Activated CD4-positive, alpha-beta T cell treated with anti-CD3 and anti-CD28 coated beads, Interleukin-2, amount 10 ng/mL, durations not matched to agents 24 days and 14 days (primary cell): ENCODE measurements at regions not wholly inside any gene's neighbourhood (a gene's known extent, or its start where the extent isn't known, plus 50 kb on each side); places are given as distances from the start of the nearest gene placed in this dataset.

Experiments
- DNase-seq: peaks from one replicate; pipeline ENCODE4 v3.0.0; 2022
- H3K27ac Mint-ChIP-seq: one replicate; pipeline ENCODE4 v1.8.0; 2022; ENCODE audit warnings: mild to moderate bottlenecking, mixed read lengths
- H3K27me3 Mint-ChIP-seq: one replicate; pipeline ENCODE4 v1.8.0; 2022; ENCODE audit warnings: mixed read lengths
- H3K36me3 Mint-ChIP-seq: one replicate; pipeline ENCODE4 v1.8.0; 2022; ENCODE audit warnings: low read depth, mild to moderate bottlenecking, mixed read lengths
- H3K4me1 Mint-ChIP-seq: one replicate; pipeline ENCODE4 v1.8.0; 2021; ENCODE audit warnings: mixed read lengths
- H3K4me3 Mint-ChIP-seq: one replicate; pipeline ENCODE4 v1.8.0; 2022; ENCODE audit warnings: mild to moderate bottlenecking, moderate library complexity, mixed read lengths
- H3K9me3 Mint-ChIP-seq: one replicate; pipeline ENCODE4 v1.8.0; 2021; ENCODE audit warnings: mixed read lengths
- intact Hi-C: fragments of 100-400 bp; cut with micrococcal nuclease; formaldehyde crosslinking; loops from one replicate; pipeline ENCODE4 v1.15.1; 2023

- intact Hi-C loops = no loop called here
- Mint-ChIP-seq H3K4me3 (no peak overlapping the region), H3K36me3 (no peaks in the 10 kb centered on the region), H3K4me1 (no peaks in the 10 kb centered on the region), H3K27ac (no peak overlapping the region), H3K27me3 (no peaks in the 10 kb centered on the region), H3K9me3 (no peaks in the 10 kb centered on the region)
- no peak for DNase-seq
Measured at GRCh38 chr13:79811170-79811569, 330.2 kb downstream of the NDFIP2 start.

GRCh38 chr13:79810669-79811068, 329.7 kb downstream of the NDFIP2 start:
- H3K36me3 Mint-ChIP-seq = no peaks in the 10 kb centered on the region
- H3K4me3 Mint-ChIP-seq = no peak overlapping the region
- H3K27ac Mint-ChIP-seq = no peak overlapping the region
- H3K4me1 Mint-ChIP-seq = no peaks in the 10 kb centered on the region
- no peak for DNase-seq
- H3K9me3 Mint-ChIP-seq = no peaks in the 10 kb centered on the region
- no peaks in the 10 kb centered on the region for H3K27me3 Mint-ChIP-seq
- intact Hi-C loops = no loop called here

- Mint-ChIP-seq H3K27me3 (no peaks in the 10 kb centered on the region), H3K27ac (no peak overlapping the region)
Measured at GRCh38 chr13:79810018-79810417, 329.1 kb downstream of the NDFIP2 start.

GRCh38 chr13:79808475-79808874, 327.5 kb downstream of the NDFIP2 start:
- no peak overlapping the region for H3K4me3 Mint-ChIP-seq
- intact Hi-C loops = no loop called here
- H3K9me3 Mint-ChIP-seq = no peaks in the 10 kb centered on the region
- H3K4me1 Mint-ChIP-seq = no peaks in the 10 kb centered on the region
- H3K36me3 Mint-ChIP-seq = no peaks in the 10 kb centered on the region
- no peak overlapping the region for H3K27ac Mint-ChIP-seq
- DNase-seq = no peak
- H3K27me3 Mint-ChIP-seq = no peaks in the 10 kb centered on the region

More at GRCh38 chr13:79810018-79810417, 329.1 kb downstream of the NDFIP2 start:
- intact Hi-C loops = no loop called here
- no peaks in the 10 kb centered on the region for H3K4me1 Mint-ChIP-seq
- no peak for DNase-seq
- H3K36me3 Mint-ChIP-seq = no peaks in the 10 kb centered on the region
- H3K9me3 Mint-ChIP-seq = no peaks in the 10 kb centered on the region
- H3K4me3 Mint-ChIP-seq = no peak overlapping the region

GRCh38 chr13:79807554-79807953, 326.6 kb downstream of the NDFIP2 start:
- Mint-ChIP-seq H3K27me3 (no peaks in the 10 kb centered on the region), H3K4me1 (no peaks in the 10 kb centered on the region), H3K9me3 (no peaks in the 10 kb centered on the region), H3K36me3 (no peaks in the 10 kb centered on the region), H3K4me3 (no peak overlapping the region), H3K27ac (no peak overlapping the region)
- DNase-seq = no peak
- intact Hi-C loops = no loop called here

- H3K27me3 Mint-ChIP-seq = no peaks in the 10 kb centered on the region
- intact Hi-C loops = no loop called here
- H3K4me3 Mint-ChIP-seq = no peak overlapping the region
- no peak overlapping the region for H3K27ac Mint-ChIP-seq
- no peaks in the 10 kb centered on the region for H3K4me1 Mint-ChIP-seq
- no peaks in the 10 kb centered on the region for H3K36me3 Mint-ChIP-seq
- H3K9me3 Mint-ChIP-seq = no peaks in the 10 kb centered on the region
- DNase-seq = no peak
Measured at GRCh38 chr13:79806821-79807220, 325.9 kb downstream of the NDFIP2 start.

GRCh38 chr13:79805317-79805716, 324.4 kb downstream of the NDFIP2 start:
- no peak for DNase-seq
- no peaks in the 10 kb centered on the region for H3K9me3 Mint-ChIP-seq
- H3K36me3 Mint-ChIP-seq = no peaks in the 10 kb centered on the region
- intact Hi-C loops = no loop called here
- H3K4me1 Mint-ChIP-seq = no peaks in the 10 kb centered on the region
- no peaks in the 10 kb centered on the region for H3K27me3 Mint-ChIP-seq
- H3K27ac Mint-ChIP-seq = no peak overlapping the region
- no peak overlapping the region for H3K4me3 Mint-ChIP-seq

GRCh38 chr13:79803989-79804388, 323.0 kb downstream of the NDFIP2 start:
- intact Hi-C loops = no loop called here
- Mint-ChIP-seq H3K4me3 (no peak overlapping the region), H3K9me3 (no peaks in the 10 kb centered on the region), H3K27me3 (no peaks in the 10 kb centered on the region), H3K4me1 (no peaks in the 10 kb centered on the region), H3K36me3 (no peaks in the 10 kb centered on the region), H3K27ac (no peak overlapping the region)
- no peak for DNase-seq

- Mint-ChIP-seq H3K4me1 (no peaks in the 10 kb centered on the region), H3K4me3 (no peak overlapping the region), H3K27ac (no peak overlapping the region), H3K27me3 (no peaks in the 10 kb centered on the region), H3K36me3 (no peaks in the 10 kb centered on the region), H3K9me3 (no peaks in the 10 kb centered on the region)
- no peak for DNase-seq
- intact Hi-C loops = no loop called here
Measured at GRCh38 chr13:79803296-79803695, 322.3 kb downstream of the NDFIP2 start.

GRCh38 chr13:79802389-79803085, 321.6 kb downstream of the NDFIP2 start:
- intact Hi-C loops = no loop called here
- Mint-ChIP-seq H3K9me3 (no peaks in the 10 kb centered on the region), H3K4me3 (no peak overlapping the region), H3K27ac (no peak overlapping the region), H3K4me1 (no peaks in the 10 kb centered on the region), H3K36me3 (no peaks in the 10 kb centered on the region), H3K27me3 (no peaks in the 10 kb centered on the region)
- DNase-seq = no peak

GRCh38 chr13:79799059-79799867, 318.3 kb downstream of the NDFIP2 start:
- H3K27ac Mint-ChIP-seq = no peak overlapping the region
- H3K4me1 Mint-ChIP-seq = no peaks in the 10 kb centered on the region
- intact Hi-C loops = no loop called here
- DNase-seq = no peak
- H3K27me3 Mint-ChIP-seq = no peaks in the 10 kb centered on the region
- H3K4me3 Mint-ChIP-seq = no peak overlapping the region
- no peaks in the 10 kb centered on the region for H3K36me3 Mint-ChIP-seq
- H3K9me3 Mint-ChIP-seq = no peaks in the 10 kb centered on the region

GRCh38 chr13:79796136-79796535, 315.2 kb downstream of the NDFIP2 start:
- Mint-ChIP-seq H3K9me3 (no peaks in the 10 kb centered on the region), H3K27me3 (no peaks in the 10 kb centered on the region), H3K4me1 (no peaks in the 10 kb centered on the region), H3K27ac (no peak overlapping the region), H3K4me3 (no peak overlapping the region), H3K36me3 (no peaks in the 10 kb centered on the region)
- no peak for DNase-seq
- intact Hi-C loops = no loop called here

- Mint-ChIP-seq H3K4me3 (no peak overlapping the region), H3K9me3 (no peaks in the 10 kb centered on the region), H3K27me3 (no peaks in the 10 kb centered on the region), H3K27ac (no peak overlapping the region), H3K4me1 (no peaks in the 10 kb centered on the region), H3K36me3 (no peaks in the 10 kb centered on the region)
- DNase-seq = no peak
- intact Hi-C loops = no loop called here
Measured at GRCh38 chr13:79794931-79795330, 314.0 kb downstream of the NDFIP2 start.

- Mint-ChIP-seq H3K27ac (no peak overlapping the region), H3K4me3 (no peak overlapping the region), H3K9me3 (no peaks in the 10 kb centered on the region), H3K4me1 (no peaks in the 10 kb centered on the region), H3K36me3 (no peaks in the 10 kb centered on the region), H3K27me3 (no peaks in the 10 kb centered on the region)
- intact Hi-C loops = no loop called here
- DNase-seq = no peak
Measured at GRCh38 chr13:79792716-79793115, 311.8 kb downstream of the NDFIP2 start.
